Esophagus squamous epithelium (tissue), 4 donors: ENCODE measurements at regions not wholly inside any gene's neighbourhood (a gene's known extent, or its start where the extent isn't known, plus 50 kb on each side); places are given as distances from the start of the nearest gene placed in this dataset.

ENCODE experiments used
- POLR2A ChIP-seq, 4 donors: fragments of 450-650 bp; IDR thresholded peaks; one replicate each; pipeline ENCODE4 v1.6.1; 2017; ENCODE audit warnings: antibody characterized with exemption in 4 of 4, mild to moderate bottlenecking in 4 of 4, moderate library complexity in 3 of 4
- TF ChIP-seq, protein P1 (sequence below), 6 experiments: fragments of 450-650 bp in 4 of 6; fragments of 200-600 bp in 2 of 6; sonication (generic) in 2 of 6; IDR thresholded peaks; one replicate each; pipeline ENCODE4 v1.5.1; 2016 to 2019; ENCODE audit warnings: antibody characterized with exemption in 6 of 6, mild to moderate bottlenecking in 4 of 6, moderate library complexity in 4 of 6

DNA sequence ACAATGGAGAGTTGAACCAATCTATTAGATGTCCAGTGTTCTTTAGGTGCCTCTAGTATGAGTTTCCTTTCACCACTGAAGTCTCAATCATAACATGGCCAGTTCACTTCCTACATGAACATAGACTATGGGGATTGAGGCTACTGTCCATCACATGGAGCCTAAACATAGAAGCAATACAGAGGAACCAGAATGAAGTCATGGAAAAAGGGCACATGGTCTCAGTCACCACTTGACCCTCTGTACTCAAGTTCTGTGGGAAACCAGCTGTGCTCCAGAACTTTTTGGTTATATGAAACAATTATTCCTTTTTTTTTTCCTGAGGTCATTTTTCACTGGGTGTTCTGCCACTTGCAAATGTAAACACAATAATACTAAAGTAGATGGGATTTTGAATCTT is 762.5 kb downstream of the CBLN4 start:
- TF ChIP-seq, protein P1, sequence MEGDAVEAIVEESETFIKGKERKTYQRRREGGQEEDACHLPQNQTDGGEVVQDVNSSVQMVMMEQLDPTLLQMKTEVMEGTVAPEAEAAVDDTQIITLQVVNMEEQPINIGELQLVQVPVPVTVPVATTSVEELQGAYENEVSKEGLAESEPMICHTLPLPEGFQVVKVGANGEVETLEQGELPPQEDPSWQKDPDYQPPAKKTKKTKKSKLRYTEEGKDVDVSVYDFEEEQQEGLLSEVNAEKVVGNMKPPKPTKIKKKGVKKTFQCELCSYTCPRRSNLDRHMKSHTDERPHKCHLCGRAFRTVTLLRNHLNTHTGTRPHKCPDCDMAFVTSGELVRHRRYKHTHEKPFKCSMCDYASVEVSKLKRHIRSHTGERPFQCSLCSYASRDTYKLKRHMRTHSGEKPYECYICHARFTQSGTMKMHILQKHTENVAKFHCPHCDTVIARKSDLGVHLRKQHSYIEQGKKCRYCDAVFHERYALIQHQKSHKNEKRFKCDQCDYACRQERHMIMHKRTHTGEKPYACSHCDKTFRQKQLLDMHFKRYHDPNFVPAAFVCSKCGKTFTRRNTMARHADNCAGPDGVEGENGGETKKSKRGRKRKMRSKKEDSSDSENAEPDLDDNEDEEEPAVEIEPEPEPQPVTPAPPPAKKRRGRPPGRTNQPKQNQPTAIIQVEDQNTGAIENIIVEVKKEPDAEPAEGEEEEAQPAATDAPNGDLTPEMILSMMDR (IDR thresholded peaks at IDR 0.05) = no peak
- TF ChIP-seq POLR2A (IDR thresholded peaks at IDR 0.05) = no peak
